Activated CD4-positive, CD25-positive, alpha-beta regulatory T cell treated with anti-CD3 and anti-CD28 coated beads, Interleukin-2, amount 50 U/mL, for 16 hours (primary cell): ENCODE measurements at regions not wholly inside any gene's neighbourhood (a gene's known extent, or its start where the extent isn't known, plus 50 kb on each side); places are given as distances from the start of the nearest gene placed in this dataset.
"Not testable (repeated sequence)": the region's sequence is repeated elsewhere in the genome, so short reads cannot be mapped to it uniquely, and the experiment has no call there.

Experiments
- DNase-seq: peaks from one replicate; pipeline ENCODE4 v3.0.0-alpha.2; 2020; ENCODE audit warnings: low read depth, low spot score

GRCh38 chr2:72078773-72079172 lies 68.9 kb downstream of the CYP26B1 start:
- no peak for DNase-seq

GRCh38 chr2:72077702-72078169 lies 69.9 kb downstream of the CYP26B1 start:
- no peak for DNase-seq

GRCh38 chr2:72073373-72073772 lies 74.3 kb downstream of the CYP26B1 start:
- DNase-seq, result not testable (repeated sequence)

DNA sequence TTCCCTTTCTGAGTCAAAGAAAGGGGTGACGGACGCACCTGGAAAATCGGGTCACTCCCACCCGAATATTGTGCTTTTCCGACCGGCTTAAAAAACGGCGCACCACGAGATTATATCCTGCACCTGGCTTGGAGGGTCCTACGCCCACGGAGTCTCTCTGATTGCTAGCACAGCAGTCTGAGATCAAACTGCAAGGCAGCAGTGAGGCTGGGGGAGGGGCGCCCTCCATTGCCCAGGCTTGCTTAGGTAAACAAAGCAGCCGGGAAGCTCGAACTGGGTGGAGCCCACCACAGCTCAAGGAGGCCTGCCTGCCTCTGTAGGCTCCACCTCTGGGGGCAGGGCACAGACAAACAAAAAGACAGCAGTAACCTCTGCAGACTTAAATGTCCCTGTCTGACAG lies 83.5 kb downstream of the CYP26B1 start:
- not testable (repeated sequence) for DNase-seq

GRCh38 chr2:72062336-72062735 lies 85.3 kb downstream of the CYP26B1 start:
- DNase-seq, result no peak

- no peak for DNase-seq
Observed at GRCh38 chr2:72057308-72057707, 90.4 kb downstream of the CYP26B1 start.

DNA sequence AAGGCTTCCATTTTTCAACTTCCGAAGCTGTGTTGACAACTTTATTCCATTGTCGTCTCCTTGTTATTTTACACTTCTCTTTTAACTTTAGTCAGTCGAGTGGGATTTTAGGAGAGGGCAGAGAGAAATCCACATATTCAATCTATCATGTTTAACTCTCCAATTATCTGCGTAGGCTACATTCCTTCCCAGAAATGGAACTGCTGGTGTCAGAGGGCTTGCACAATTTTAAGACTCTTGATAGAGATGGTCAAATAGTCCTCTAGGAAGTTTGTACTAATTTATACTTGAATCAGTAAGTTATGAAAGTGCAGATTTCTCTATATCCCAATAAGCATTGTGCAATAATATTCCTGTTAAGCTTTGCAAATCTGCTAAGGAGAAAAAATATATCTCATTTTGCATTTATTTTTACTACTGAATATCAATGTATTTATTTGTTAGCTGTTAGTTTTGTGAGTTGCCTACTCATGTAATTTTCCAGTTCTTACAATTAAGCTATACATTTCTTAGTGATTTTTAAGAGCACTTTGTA lies 95.6 kb downstream of the CYP26B1 start:
- DNase-seq, result no peak

DNA sequence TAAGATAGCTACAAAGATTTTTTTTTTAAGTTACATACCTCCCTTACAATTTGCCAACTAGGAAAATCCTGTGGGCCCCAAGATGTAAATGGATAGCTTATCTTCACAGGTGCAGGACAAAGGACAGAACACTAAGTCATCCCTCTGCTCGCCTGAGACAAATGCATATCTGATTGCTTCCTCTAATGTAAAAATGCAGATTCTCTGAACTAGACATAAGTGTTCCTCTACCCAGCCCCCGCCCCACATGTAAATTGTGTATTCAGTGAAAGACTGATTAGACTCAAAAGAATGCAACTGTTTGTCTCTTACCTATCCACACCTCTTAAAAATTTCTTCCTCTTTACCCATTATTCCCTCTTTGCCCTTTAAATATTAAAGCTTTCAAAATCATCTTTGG lies 96.5 kb downstream of the CYP26B1 start:
- no peak for DNase-seq

DNA sequence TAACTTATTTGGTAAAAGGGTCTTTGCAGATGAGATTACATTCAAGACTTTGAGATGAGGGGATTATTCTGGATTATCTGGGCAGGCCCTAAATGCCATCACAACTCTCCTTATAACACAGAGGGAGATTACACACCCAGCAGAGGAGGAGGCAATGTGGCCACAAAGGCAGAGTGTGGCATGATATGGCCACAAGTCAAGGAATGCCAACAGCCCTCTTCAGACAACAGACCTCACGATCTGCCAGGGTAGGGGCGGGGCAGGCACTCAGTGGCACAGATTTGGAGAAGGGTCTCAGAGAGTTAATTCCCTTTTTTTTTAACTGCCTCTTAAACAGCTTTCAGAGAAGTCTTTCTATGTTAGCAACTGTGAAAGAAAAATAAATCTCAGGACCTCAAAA lies 96.9 kb downstream of the CYP26B1 start:
- no peak for DNase-seq

GRCh38 chr2:72048881-72049477 lies 98.7 kb downstream of the CYP26B1 start:
- no peak for DNase-seq

DNA sequence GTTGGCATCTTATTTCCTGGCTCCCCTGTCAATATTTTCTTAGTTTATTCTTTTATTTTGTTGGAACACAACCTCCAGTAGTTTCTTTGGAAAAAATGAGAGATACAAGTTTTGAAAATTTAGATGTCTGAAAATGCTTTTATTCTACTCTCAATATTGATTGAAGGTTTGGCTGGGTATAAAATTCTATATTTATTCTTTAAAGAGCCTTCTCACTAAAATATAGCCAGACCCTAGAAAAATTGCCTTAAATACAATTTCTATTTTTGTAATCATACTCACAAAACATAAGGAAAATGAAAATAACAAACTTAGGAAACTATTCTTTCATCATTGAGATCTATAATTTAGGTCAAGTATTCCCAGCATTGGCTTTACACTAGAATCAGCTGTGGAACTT lies 103.7 kb downstream of the CYP26B1 start:
- DNase-seq, result no peak

- DNase-seq, result no peak
Observed at GRCh38 chr2:72041638-72042111, 106.0 kb downstream of the CYP26B1 start.

GRCh38 chr2:72040629-72041571 lies 106.8 kb downstream of the CYP26B1 start:
- no peak for DNase-seq

DNA sequence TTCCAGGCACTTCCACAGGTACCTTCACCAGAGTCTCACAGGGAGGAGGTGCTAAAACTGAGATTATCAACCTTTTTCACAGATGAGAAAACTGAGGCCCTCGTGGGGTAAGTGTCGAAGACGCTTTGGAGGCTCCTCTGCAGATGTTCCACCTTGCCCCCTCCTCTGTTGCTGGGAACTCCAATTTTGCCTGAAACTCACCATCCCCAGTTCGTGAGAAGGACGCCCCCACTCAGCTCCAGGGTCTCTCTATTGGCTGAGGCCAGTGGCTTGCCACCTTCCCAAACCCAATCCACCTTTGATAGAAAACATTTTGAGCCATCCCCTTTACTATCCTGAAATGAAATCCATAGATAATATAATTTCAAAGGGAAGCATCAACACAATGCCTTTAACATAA lies 109.1 kb downstream of the CYP26B1 start:
- no peak for DNase-seq

GRCh38 chr2:72037261-72037666 lies 110.4 kb downstream of the CYP26B1 start:
- no peak for DNase-seq

GRCh38 chr2:72036595-72036994 lies 111.1 kb downstream of the CYP26B1 start:
- no peak for DNase-seq

- DNase-seq, result no peak
Observed at GRCh38 chr2:72036173-72036545, 111.5 kb downstream of the CYP26B1 start.

GRCh38 chr2:72035518-72036172 lies 112.0 kb downstream of the CYP26B1 start:
- DNase-seq, result no peak

DNA sequence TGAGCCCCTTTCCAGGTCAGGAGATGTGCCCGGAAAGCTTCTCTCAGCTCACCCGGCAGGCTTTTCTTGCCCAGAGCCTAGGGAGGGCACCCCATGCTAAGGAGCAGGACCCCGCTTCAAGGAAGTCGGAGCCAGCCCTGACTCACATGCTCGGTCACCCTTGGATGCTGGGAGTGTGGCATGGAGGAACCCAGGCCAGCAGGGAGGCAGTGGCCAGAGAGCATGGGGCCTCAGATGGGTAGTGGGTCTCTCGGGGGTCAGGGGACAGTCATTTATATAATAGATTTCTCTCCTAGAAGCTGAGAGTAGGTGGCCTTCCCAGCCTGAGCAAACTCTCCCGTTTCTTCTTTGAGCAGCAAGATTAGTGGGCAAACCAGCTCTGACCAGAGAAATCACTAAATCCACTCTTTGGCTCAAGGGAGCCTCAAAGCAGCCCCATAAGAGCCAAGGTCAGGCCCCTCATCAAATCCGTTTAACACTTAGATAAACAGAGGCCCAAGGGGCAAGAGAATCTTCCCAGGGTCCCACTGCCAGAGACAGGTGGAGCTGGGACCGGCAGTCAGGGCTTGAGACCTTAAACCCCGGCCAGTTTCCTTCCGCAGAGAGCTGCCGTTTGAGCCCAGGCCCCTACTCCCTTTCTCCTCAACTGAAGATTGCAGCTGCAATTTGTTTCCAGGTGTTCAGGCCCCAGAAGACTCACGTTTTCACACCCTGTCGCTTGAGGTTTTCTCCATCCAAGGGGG lies 113.1 kb downstream of the CYP26B1 start:
- no peak for DNase-seq

DNA sequence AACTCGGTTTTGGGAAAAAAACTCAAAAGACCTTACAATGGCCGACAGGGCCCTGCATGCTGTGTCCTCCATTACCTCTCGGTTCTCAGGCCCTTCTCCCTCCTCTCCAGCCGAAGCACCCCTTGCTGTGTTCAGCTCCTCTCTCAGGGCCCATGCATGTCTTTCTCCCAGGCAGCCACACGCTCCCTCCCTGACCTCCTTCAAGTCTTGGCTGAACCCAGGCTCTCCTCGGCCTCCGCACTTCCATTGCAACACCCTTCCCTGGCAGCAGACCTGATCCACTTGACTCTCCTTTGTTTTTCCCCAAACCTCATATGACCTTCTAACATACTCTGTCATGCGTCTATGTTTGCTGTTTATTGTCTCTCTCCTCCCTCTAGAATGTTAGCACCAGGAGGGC lies 114.0 kb downstream of the CYP26B1 start:
- DNase-seq, result no peak

GRCh38 chr2:72032481-72033041 lies 115.1 kb downstream of the CYP26B1 start:
- DNase-seq, result no peak
